Activated CD4-positive, alpha-beta T cell treated with anti-CD3 and anti-CD28 coated beads, Interleukin-2, amount 50 U/mL, for 4 hours (primary cell): ENCODE measurements at regions not wholly inside any gene's neighbourhood (a gene's known extent, or its start where the extent isn't known, plus 50 kb on each side); places are given as distances from the start of the nearest gene placed in this dataset.
"Not testable (repeated sequence)": the region's sequence is repeated elsewhere in the genome, so short reads cannot be mapped to it uniquely, and the experiment has no call there.

Source experiments
- DNase-seq, 2 experiments: peaks; one replicate each; pipeline ENCODE4 v3.0.0-alpha.2; 2020

- DNase-seq: not testable (repeated sequence)
Observed at GRCh38 chr5:14922952-14923351, 51.4 kb upstream of the ANKH start.

DNA sequence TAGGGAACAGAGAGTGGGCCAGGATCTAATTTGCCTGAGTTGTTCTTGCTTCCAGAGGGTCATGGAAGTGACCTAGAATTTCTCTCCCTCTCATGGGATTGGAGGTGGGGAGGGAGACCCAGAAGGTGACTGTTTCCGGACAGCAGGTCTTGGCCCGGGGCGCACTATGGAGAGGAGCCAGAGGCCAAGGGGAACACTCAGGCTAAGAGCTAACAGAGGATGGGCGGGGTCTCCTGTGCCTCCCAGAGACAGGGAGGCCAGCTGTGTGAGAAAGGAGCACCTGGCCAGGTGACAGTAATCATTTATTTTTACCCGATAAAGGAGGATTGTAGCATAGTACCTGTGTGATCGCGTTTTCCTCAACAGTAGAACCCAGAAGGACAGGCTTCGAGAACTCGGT, 50.9 kb upstream of the ANKH start:
- no peak for DNase-seq
